Spleen (tissue), 11 donors: ENCODE measurements at regions not wholly inside any gene's neighbourhood (a gene's known extent, or its start where the extent isn't known, plus 50 kb on each side); places are given as distances from the start of the nearest gene placed in this dataset.

ENCODE experiments used
- DNase-seq: peaks from one replicate; pipeline ENCODE4 v3.0.0-alpha.2; 2020
- H3K27ac ChIP-seq, 8 donors: fragments of 200-600 bp; sonication (generic) in 7 of 8; 1 replicate in 4 of 8; 2 replicates in 4 of 8; pipeline versions ENCODE4 v1.5.0 to v1.8.0; 2016 to 2021; ENCODE audit warnings: inconsistent platforms in 4 of 8, mild to moderate bottlenecking in 4 of 8, moderate library complexity in 1 of 8
- H3K27me3 ChIP-seq, 7 donors: fragments of 200-600 bp; sonication (generic) in 6 of 7; replicated peaks in 1 of 7; 1 replicate in 4 of 7; 2 replicates in 3 of 7; pipeline versions ENCODE4 v1.5.0 to v1.8.0; 2016 to 2021; ENCODE audit warnings: inconsistent platforms in 3 of 7, mild to moderate bottlenecking in 1 of 7
- H3K36me3 ChIP-seq, 6 donors: fragments of 200-600 bp; sonication (generic) in 5 of 6; 1 replicate in 4 of 6; 2 replicates in 2 of 6; pipeline versions ENCODE4 v1.5.0 to v1.8.0; 2016 to 2021; ENCODE audit warnings: inconsistent platforms in 2 of 6
- H3K4me1 ChIP-seq, 6 donors: fragments of 200-600 bp; sonication (generic) in 5 of 6; 1 replicate in 3 of 6; 2 replicates in 3 of 6; pipeline versions ENCODE4 v1.5.0 to v1.8.0; 2016 to 2021; ENCODE audit warnings: inconsistent platforms in 3 of 6
- H3K4me3 ChIP-seq, 8 donors: fragments of 200-600 bp; sonication (generic) in 7 of 8; 1 replicate in 4 of 8; 2 replicates in 4 of 8; pipeline versions ENCODE4 v1.5.0 to v1.8.0; 2016 to 2021; ENCODE audit warnings: inconsistent platforms in 4 of 8, mild to moderate bottlenecking in 4 of 8, moderate library complexity in 2 of 8
- H3K9me3 ChIP-seq, 8 donors: fragments of 200-600 bp; sonication (generic) in 7 of 8; 1 replicate in 4 of 8; 2 replicates in 4 of 8; pipeline versions ENCODE4 v1.5.0 to v1.8.0; 2016 to 2021; ENCODE audit warnings: inconsistent platforms in 4 of 8
- POLR2A ChIP-seq, 3 donors: fragments of 450-650 bp; IDR thresholded peaks; one replicate each; pipeline ENCODE4 v1.5.1; 2017; ENCODE audit warnings: antibody characterized with exemption in 3 of 3, mild to moderate bottlenecking in 1 of 3
- POLR2AphosphoS5 ChIP-seq, 3 donors: sonication (generic); formaldehyde crosslinking; IDR thresholded peaks; one replicate each; pipeline ENCODE4 v1.5.1; 2017; ENCODE audit warnings: antibody characterized with exemption in 3 of 3
- WGBS, 5 donors: extraction: QIAGEN DNeasy Blood & Tissue Kit in 3 of 5; methylation state at CpG; one replicate each; pipeline versions ENCODE4 v1.1.5 to v1.1.7; 2013 to 2018; 5-methylcytosine and 5-hydroxymethylcytosine counted together
- intact Hi-C: fragments of 100-400 bp; cut with DNase I; formaldehyde crosslinking; loops from one replicate; pipeline ENCODE4 v1.15.0; 2023; ENCODE audit warnings: low total_unique reads
- TF ChIP-seq, protein P1 (sequence below), 11 experiments: fragments of 200-600 bp in 7 of 11; fragments of 450-650 bp in 4 of 11; sonication (generic) in 4 of 11; IDR thresholded peaks in 8 of 11; conservative IDR thresholded peaks in 3 of 11; 1 replicate in 7 of 11; 2 replicates in 4 of 11; pipeline versions ENCODE4 v1.4.0 to v1.8.0; 2016 to 2021; ENCODE audit warnings: antibody characterized with exemption in 11 of 11, inconsistent platforms in 4 of 11, mild to moderate bottlenecking in 1 of 11
- donor health status: healthy with polysubstance abuse.
- donor health status: DM: no; HTN: no; CAD: no; lungs with moderate emphysema.
- donor health status: DM: no; HTN: no; CAD: no.
- donor health status: Bipolar disorder and iron deficiency.
- donor health status: healthy.
- donor health status: DM: no; HTN: no; CAD: no.
- donor health status: DM: yes; HTN: yes; CAD: no.

DNA sequence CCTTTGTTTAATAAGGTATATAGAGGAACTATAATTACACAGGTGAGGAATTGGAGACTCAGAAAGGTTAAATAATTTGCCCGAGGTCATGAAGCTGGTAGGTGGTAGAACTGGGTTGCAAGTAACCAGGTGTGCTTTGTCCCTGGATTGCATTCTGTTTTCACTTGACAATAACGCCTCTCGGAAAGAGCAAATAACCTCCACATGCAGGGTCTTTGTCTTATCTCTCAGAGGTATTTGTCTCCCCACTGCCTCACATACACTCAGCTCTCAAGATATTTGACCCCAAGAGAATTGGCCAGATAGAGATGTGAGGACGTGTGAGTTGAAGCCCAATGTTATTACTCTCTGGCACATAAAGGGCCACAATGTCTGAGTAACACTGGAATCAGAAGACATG lies 320.9 kb upstream of the ONECUT1 start:
- Histone ChIP-seq H3K36me3 (no peaks in the 10 kb centered on the region), H3K9me3 (peaks cover 0 to 8% (median 2%) of the 10 kb centered on the region in 8 donors), H3K27me3 (peaks cover 0 to 4% (median 0%) of the 10 kb centered on the region in 7 donors), H3K4me3 (no peak overlapping the region), H3K27ac (no peak overlapping the region), H3K4me1 (no peaks in the 10 kb centered on the region)
- no peak for DNase-seq
- TF ChIP-seq, protein P1, sequence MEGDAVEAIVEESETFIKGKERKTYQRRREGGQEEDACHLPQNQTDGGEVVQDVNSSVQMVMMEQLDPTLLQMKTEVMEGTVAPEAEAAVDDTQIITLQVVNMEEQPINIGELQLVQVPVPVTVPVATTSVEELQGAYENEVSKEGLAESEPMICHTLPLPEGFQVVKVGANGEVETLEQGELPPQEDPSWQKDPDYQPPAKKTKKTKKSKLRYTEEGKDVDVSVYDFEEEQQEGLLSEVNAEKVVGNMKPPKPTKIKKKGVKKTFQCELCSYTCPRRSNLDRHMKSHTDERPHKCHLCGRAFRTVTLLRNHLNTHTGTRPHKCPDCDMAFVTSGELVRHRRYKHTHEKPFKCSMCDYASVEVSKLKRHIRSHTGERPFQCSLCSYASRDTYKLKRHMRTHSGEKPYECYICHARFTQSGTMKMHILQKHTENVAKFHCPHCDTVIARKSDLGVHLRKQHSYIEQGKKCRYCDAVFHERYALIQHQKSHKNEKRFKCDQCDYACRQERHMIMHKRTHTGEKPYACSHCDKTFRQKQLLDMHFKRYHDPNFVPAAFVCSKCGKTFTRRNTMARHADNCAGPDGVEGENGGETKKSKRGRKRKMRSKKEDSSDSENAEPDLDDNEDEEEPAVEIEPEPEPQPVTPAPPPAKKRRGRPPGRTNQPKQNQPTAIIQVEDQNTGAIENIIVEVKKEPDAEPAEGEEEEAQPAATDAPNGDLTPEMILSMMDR (IDR thresholded peaks at IDR 0.05 in 8 of 11, conservative IDR thresholded peaks at IDR 0.05 in 3 of 11), result no peak
- no peak for TF ChIP-seq POLR2A (IDR thresholded peaks at IDR 0.05)
- 55 to 72% (median 64%) methylated on average over 4 of the region's 4 CpGs for WGBS, 5 donors
- intact Hi-C loops, result no loop called here

GRCh38 chr15:53108319-53108718 lies 318.2 kb upstream of the ONECUT1 start:
- no peak for DNase-seq
- no peak overlapping the region for H3K4me3 ChIP-seq
- H3K9me3 ChIP-seq, result no peaks in the 10 kb centered on the region
- no peaks in the 10 kb centered on the region for H3K4me1 ChIP-seq
- no peak for TF ChIP-seq POLR2A (IDR thresholded peaks at IDR 0.05)
- TF ChIP-seq, protein P1 (IDR thresholded peaks at IDR 0.05 in 8 of 11, conservative IDR thresholded peaks at IDR 0.05 in 3 of 11), result no peak
- TF ChIP-seq POLR2AphosphoS5 (IDR thresholded peaks at IDR 0.05), result no peak
- no peak overlapping the region for H3K27ac ChIP-seq
- 54 to 85% (median 75%) methylated on average over 2 of the region's 2 CpGs for WGBS, 5 donors
- no peaks in the 10 kb centered on the region for H3K36me3 ChIP-seq
- intact Hi-C loops, result no loop called here
- H3K27me3 ChIP-seq, result peaks cover 0 to 4% (median 0%) of the 10 kb centered on the region in 7 donors

DNA sequence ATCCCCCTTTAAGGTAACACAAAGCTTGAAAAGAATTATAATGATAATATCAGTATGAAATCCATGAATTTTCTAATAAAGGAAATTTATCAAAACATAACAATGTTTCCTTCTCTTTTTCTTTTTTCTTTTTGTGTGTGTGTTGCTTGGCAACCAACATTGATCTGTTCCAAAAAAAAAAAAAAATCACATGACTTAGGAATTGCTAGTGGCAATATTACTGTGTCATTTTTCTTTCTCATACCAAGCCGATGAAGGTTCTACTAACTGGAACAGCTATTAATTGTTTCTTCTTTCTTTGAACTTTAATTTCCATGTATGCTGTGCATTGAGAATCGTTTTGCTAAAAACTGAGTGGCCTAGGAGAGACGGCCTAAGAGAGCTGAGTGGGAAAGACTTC lies 317.7 kb upstream of the ONECUT1 start:
- DNase-seq, result no peak
- Histone ChIP-seq H3K36me3 (no peaks in the 10 kb centered on the region), H3K4me1 (no peaks in the 10 kb centered on the region), H3K9me3 (no peaks in the 10 kb centered on the region), H3K27me3 (peaks cover 0 to 4% (median 0%) of the 10 kb centered on the region in 7 donors), H3K4me3 (no peak overlapping the region), H3K27ac (no peak overlapping the region)
- 73 to 83% (median 80%) methylated on average over 3 of the region's 3 CpGs for WGBS, 5 donors
- no peak for TF ChIP-seq POLR2A (IDR thresholded peaks at IDR 0.05)
- intact Hi-C loops, result no loop called here

DNA sequence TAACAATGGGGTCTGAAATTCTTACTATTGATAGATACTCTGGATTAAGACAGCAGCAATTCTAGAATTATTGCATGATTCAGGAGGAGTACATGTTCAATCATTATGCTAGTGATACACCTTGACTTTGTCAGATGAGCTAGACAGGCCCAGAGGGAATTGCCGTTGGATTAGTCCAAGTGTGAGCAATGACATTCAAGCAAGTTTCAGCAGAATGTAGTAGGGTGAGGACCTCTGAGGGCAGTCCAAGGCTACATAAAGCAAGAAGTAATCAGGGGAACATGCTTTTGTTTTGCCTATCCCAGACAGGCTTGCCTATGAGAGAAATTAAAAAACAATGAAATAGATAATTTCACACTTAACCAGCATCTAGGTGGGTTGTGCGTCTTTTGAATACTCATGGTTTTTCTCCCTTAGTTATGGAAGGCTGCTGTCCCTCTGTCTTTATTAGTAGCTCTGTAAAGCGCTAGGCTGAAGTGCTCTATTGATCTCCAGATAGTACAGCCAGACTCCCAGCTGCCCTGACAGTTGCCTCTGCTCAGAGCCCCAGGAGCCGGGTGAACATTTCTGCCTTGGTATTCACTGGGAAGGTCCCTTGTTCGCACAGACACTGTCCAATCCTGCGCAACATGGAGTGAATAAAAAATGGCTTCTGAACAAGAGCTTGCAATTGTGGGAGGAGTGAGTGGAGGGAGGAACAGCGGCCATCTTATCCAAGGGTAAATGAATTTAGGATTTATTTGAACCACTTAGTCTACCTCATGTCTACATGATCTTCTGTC lies 316.6 kb upstream of the ONECUT1 start:
- TF ChIP-seq POLR2AphosphoS5 (IDR thresholded peaks at IDR 0.05) (no peak), POLR2A (IDR thresholded peaks at IDR 0.05) (no peak)
- TF ChIP-seq, protein P1 (IDR thresholded peaks at IDR 0.05 in 8 of 11, conservative IDR thresholded peaks at IDR 0.05 in 3 of 11), result no peak
- 86 to 93% (median 88%) methylated on average over 7 of the region's 7 CpGs for whole genome bisulfite sequencing, 5 donors
- Histone ChIP-seq H3K9me3 (no peaks in the 10 kb centered on the region), H3K36me3 (no peaks in the 10 kb centered on the region), H3K27ac (no peak overlapping the region), H3K4me1 (no peaks in the 10 kb centered on the region), H3K27me3 (peaks cover 0 to under 1% (median 0%) of the 10 kb centered on the region in 7 donors), H3K4me3 (no peak overlapping the region)
- intact Hi-C loops, result no loop called here
- no peak for DNase-seq
